ENCODE measurements at regions not wholly inside any gene's neighbourhood (a gene's known extent, or its start where the extent isn't known, plus 50 kb on each side); places are given as distances from the start of the nearest gene placed in this dataset.
"Not testable (repeated sequence)": the region's sequence is repeated elsewhere in the genome, so short reads cannot be mapped to it uniquely, and the experiment has no call there.

- H3K36me3 Mint-ChIP-seq (ENCODE audit: low read depth), result no peaks in the 10 kb centered on the region
- no peak for DNase-seq
These were observed 185.9 kb upstream of the G2E3 start for GRCh38 chr14:30373053-30373452.

DNA sequence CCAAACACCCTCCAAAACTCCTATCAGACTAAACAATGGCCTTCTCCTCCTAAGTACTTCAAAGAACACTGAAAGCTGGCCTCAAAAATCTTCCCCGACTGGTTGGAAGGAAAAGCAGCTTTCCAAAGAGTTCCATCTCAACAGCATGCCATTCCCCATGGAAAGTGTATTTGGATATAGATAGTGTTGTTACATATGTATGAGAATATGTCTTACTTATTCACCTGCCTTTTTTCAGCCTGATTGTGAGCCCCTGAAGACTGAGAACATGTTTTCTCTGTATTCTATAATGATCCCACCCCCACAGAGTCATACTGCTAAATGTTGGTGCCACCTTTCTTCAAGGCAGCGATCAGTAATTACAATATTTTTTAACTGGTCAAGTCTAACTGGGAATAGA is 185.4 kb upstream of the G2E3 start:
- Mint-ChIP-seq H3K36me3 (ENCODE audit: low read depth) (no peaks in the 10 kb centered on the region), H3K27me3 (peaks cover 24% of the 10 kb centered on the region), H3K27ac (no peak overlapping the region), H3K4me3 (no peak overlapping the region), H3K4me1 (peaks cover 3% of the 10 kb centered on the region)
- no peaks in the 10 kb centered on the region for H3K9me3 ChIP-seq (ENCODE audit: control insufficient read depth, low read length, poor library complexity, severe bottlenecking)
- DNase-seq (no peak), ATAC-seq (no peak)

More at GRCh38 chr14:30373053-30373452, 185.9 kb upstream of the G2E3 start:
- ATAC-seq, result no peak
- H3K27me3 Mint-ChIP-seq, result peaks cover 20% of the 10 kb centered on the region
- no peak overlapping the region for H3K27ac Mint-ChIP-seq
- peaks cover 3% of the 10 kb centered on the region for H3K4me1 Mint-ChIP-seq
- no peaks in the 10 kb centered on the region for H3K9me3 ChIP-seq (ENCODE audit: control insufficient read depth, low read length, poor library complexity, severe bottlenecking)
- no peak overlapping the region for H3K4me3 Mint-ChIP-seq

- Mint-ChIP-seq H3K36me3 (ENCODE audit: low read depth) (no peaks in the 10 kb centered on the region), H3K4me1 (peaks cover 3% of the 10 kb centered on the region), H3K27me3 (peaks cover 37% of the 10 kb centered on the region), H3K27ac (no peak overlapping the region), H3K4me3 (no peak overlapping the region)
- peak; percentile 15 to 40 (median 21) for DNase-seq
- peak; percentile 84 for ATAC-seq
- no peaks in the 10 kb centered on the region for H3K9me3 ChIP-seq (ENCODE audit: control insufficient read depth, low read length, poor library complexity, severe bottlenecking)
These were observed 183.6 kb upstream of the G2E3 start for GRCh38 chr14:30375296-30375892.

DNA sequence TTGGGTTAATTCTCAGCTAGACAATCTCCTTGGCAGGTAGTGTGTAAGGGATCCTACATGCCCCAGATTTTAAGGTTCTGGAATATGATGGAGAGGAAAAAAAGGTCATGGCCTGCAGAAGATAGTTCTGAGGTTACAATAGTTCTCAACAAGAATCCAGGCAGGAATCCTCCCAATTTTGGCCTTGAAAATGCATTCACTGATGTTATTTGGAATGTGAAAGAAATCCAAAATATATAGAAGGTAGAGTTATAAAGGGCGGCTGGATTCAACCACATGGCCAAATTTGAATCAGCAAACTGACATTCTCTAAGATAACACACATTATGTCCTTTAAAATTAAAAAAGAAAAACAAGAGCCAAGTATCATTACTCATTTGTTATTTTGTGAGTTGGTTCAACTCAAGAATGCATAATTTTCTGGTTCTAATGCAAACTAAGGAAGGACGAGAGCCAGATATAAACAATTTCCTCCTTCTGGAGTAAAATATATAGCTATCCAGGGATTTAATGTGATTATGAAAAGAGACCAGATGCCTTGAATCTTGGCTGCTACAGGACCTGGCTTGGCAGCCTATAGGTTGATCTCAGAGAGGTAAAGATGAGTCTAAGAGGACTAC is 177.0 kb upstream of the G2E3 start:
- no peak for ATAC-seq
- Mint-ChIP-seq H3K27me3 (peaks cover 39% of the 10 kb centered on the region), H3K4me3 (no peak overlapping the region), H3K27ac (no peak overlapping the region), H3K36me3 (ENCODE audit: low read depth) (no peaks in the 10 kb centered on the region), H3K4me1 (no peaks in the 10 kb centered on the region)
- no peak for DNase-seq
- no peaks in the 10 kb centered on the region for H3K9me3 ChIP-seq (ENCODE audit: control insufficient read depth, low read length, poor library complexity, severe bottlenecking)

DNA sequence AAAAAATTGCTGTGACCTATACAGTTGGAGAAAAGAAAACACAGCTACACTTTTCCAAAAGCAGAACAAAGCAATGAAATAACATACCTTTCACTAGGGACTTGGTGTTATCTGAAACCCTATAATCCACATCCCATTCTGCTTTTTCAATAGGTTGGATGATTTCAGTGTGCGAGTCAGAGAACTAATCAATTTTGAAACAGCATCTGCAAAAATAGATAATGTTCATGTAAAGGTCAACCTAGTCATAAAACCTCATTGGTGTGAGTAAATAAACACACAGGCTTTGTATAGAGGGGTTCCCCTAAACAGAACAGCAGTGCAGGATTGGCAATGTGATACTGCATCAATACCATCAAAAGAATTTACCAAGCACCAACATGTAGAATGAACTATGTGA is 173.0 kb upstream of the G2E3 start:
- DNase-seq (no peak), ATAC-seq (no peak)
- H3K4me3 Mint-ChIP-seq, result no peak overlapping the region
- H3K27ac Mint-ChIP-seq, result no peak overlapping the region
- no peaks in the 10 kb centered on the region for H3K4me1 Mint-ChIP-seq
- H3K27me3 Mint-ChIP-seq, result peaks cover 12% of the 10 kb centered on the region
- H3K9me3 ChIP-seq (ENCODE audit: control insufficient read depth, low read length, poor library complexity, severe bottlenecking), result no peaks in the 10 kb centered on the region
- H3K36me3 Mint-ChIP-seq (ENCODE audit: low read depth), result no peaks in the 10 kb centered on the region

GRCh38 chr14:30387871-30388270 is 171.1 kb upstream of the G2E3 start:
- Mint-ChIP-seq H3K4me1 (no peaks in the 10 kb centered on the region), H3K4me3 (no peak overlapping the region), H3K27ac (no peak overlapping the region), H3K27me3 (peaks cover 12% of the 10 kb centered on the region), H3K36me3 (ENCODE audit: low read depth) (no peaks in the 10 kb centered on the region)
- no peaks in the 10 kb centered on the region for H3K9me3 ChIP-seq (ENCODE audit: control insufficient read depth, low read length, poor library complexity, severe bottlenecking)
- DNase-seq, result no peak
- ATAC-seq, result no peak

- H3K4me3 Mint-ChIP-seq, result no peak overlapping the region
- H3K9me3 ChIP-seq (ENCODE audit: control insufficient read depth, low read length, poor library complexity, severe bottlenecking), result no peaks in the 10 kb centered on the region
- H3K36me3 Mint-ChIP-seq (ENCODE audit: low read depth), result no peaks in the 10 kb centered on the region
- H3K4me1 Mint-ChIP-seq, result no peaks in the 10 kb centered on the region
- H3K27me3 Mint-ChIP-seq, result no peaks in the 10 kb centered on the region
- no peak for DNase-seq
- ATAC-seq, result no peak
- no peak overlapping the region for H3K27ac Mint-ChIP-seq
These were observed 169.7 kb upstream of the G2E3 start for GRCh38 chr14:30389134-30389876.

GRCh38 chr14:30389877-30390385 is 169.0 kb upstream of the G2E3 start:
- Mint-ChIP-seq H3K27ac (no peak overlapping the region), H3K27me3 (no peaks in the 10 kb centered on the region), H3K4me1 (no peaks in the 10 kb centered on the region), H3K4me3 (no peak overlapping the region), H3K36me3 (ENCODE audit: low read depth) (no peaks in the 10 kb centered on the region)
- no peak for DNase-seq
- no peaks in the 10 kb centered on the region for H3K9me3 ChIP-seq (ENCODE audit: control insufficient read depth, low read length, poor library complexity, severe bottlenecking)
- ATAC-seq, result no peak

DNA sequence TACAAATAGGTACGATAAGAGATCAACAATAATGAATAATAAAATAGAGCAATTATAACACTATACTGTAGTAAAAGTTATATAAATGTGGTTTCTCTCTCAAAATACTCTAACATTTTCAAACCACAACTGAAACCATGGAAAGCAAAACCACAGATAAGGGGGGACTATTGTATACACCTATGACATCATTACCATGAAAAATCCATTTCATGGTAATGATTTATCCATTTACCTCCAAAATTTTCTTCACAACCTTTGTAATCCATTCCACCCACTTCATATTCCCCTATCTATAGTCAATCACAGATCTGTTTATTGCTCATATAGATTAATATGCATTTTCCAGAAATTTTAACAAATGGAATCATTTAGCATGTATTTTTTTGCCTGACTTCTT is 163.9 kb upstream of the G2E3 start:
- peaks cover 10% of the 10 kb centered on the region for H3K27me3 Mint-ChIP-seq
- H3K27ac Mint-ChIP-seq, result no peak overlapping the region
- no peaks in the 10 kb centered on the region for H3K36me3 Mint-ChIP-seq (ENCODE audit: low read depth)
- ATAC-seq (no peak), DNase-seq (no peak)
- H3K4me1 Mint-ChIP-seq, result no peaks in the 10 kb centered on the region
- H3K4me3 Mint-ChIP-seq, result no peak overlapping the region
- H3K9me3 ChIP-seq (ENCODE audit: control insufficient read depth, low read length, poor library complexity, severe bottlenecking), result no peaks in the 10 kb centered on the region

- Mint-ChIP-seq H3K4me1 (no peaks in the 10 kb centered on the region), H3K4me3 (no peak overlapping the region), H3K36me3 (ENCODE audit: low read depth) (no peaks in the 10 kb centered on the region), H3K27me3 (peaks cover 22% of the 10 kb centered on the region), H3K27ac (no peak overlapping the region)
- no peak for DNase-seq
- no peak for ATAC-seq
- no peaks in the 10 kb centered on the region for H3K9me3 ChIP-seq (ENCODE audit: control insufficient read depth, low read length, poor library complexity, severe bottlenecking)
These were observed 156.1 kb upstream of the G2E3 start for GRCh38 chr14:30402846-30403245.

- Mint-ChIP-seq H3K4me1 (no peaks in the 10 kb centered on the region), H3K4me3 (no peak overlapping the region), H3K27me3 (peaks cover 22% of the 10 kb centered on the region), H3K36me3 (ENCODE audit: low read depth) (no peaks in the 10 kb centered on the region), H3K27ac (no peak overlapping the region)
- no peak for ATAC-seq
- DNase-seq, result no peak
- no peaks in the 10 kb centered on the region for H3K9me3 ChIP-seq (ENCODE audit: control insufficient read depth, low read length, poor library complexity, severe bottlenecking)
These were observed 155.2 kb upstream of the G2E3 start for GRCh38 chr14:30403791-30404190.

- not testable (repeated sequence) for H3K27ac Mint-ChIP-seq
These were observed 149.4 kb upstream of the G2E3 start for GRCh38 chr14:30409508-30410015.

DNA sequence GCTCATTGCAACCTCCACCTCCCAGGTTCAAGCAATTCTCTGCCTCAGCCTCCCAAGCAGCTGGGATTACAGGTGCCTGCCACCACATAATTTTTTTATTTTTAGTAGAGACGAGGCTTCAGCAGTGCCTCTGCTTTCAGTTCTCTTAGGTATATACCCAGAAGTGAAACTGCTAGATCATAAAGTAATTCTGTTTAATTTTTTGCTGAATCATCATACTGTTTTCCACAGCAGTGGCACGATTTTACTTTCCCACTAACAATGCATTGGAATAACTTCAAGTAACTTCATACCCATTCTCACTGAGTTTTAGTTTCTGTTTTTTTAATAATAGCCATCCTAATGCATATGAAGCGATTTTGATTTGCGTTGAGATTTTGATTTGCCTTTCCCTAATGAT is 148.0 kb upstream of the G2E3 start:
- H3K27ac Mint-ChIP-seq, result no peak overlapping the region
- H3K9me3 ChIP-seq (ENCODE audit: control insufficient read depth, low read length, poor library complexity, severe bottlenecking), result no peaks in the 10 kb centered on the region
- no peak overlapping the region for H3K4me3 Mint-ChIP-seq
- ATAC-seq (no peak), DNase-seq (no peak)
- peaks cover 17% of the 10 kb centered on the region for H3K27me3 Mint-ChIP-seq
- H3K4me1 Mint-ChIP-seq, result no peaks in the 10 kb centered on the region
- no peaks in the 10 kb centered on the region for H3K36me3 Mint-ChIP-seq (ENCODE audit: low read depth)

More at GRCh38 chr14:30409508-30410015, 149.4 kb upstream of the G2E3 start:
- DNase-seq; H3K9me3 ChIP-seq (ENCODE audit: control insufficient read depth, low read length, poor library complexity, severe bottlenecking); ATAC-seq; H3K4me1 Mint-ChIP-seq; H3K4me3 Mint-ChIP-seq; H3K36me3 Mint-ChIP-seq (ENCODE audit: low read depth): not testable (repeated sequence)
- H3K27me3 Mint-ChIP-seq, result peaks cover 17% of the 10 kb centered on the region
